ENCODE measurements at regions not wholly inside any gene's neighbourhood (a gene's known extent, or its start where the extent isn't known, plus 50 kb on each side); places are given as distances from the start of the nearest gene placed in this dataset.

DNA sequence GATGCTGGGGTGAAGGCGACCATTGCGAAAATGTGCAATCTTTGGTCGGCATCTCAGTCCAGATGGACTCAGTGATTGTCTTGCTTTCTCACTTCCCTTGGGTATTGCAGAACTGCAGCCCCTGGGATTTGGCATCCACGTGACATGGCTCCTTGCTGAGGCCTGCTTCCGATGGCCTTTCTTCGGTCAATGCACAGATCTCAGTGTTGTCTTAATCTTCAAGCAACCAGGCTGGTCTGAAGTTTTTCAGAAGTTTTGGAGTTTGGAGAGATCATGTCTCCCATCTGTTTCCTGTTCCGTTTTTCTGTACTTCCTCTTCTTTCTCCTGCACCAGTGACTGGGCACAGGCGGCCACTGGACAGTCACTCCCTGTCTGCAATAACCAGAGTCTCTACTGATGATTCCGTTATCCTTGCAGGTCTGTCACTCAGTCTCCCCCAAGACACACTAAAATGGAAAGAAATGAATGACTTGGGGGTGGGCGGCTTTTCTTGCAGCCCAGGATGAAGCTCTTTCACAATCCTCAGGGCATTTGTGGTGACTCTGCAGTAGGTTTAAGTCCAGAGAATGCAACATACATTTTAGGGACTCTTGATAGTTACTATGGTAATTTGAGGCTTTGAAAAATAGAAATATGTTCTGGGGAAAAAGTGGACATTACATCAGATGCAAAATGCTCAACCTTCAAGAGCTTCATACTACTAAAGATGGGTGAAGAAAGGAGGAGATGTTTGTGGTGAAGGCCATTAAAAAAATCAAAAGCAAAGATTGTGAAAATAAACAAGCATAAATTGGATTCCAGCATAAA, 106.3 kb upstream of the ZFHX3 start:
- intact Hi-C loops (cut with micrococcal nuclease; ENCODE audit: unreplicated experiment) (no loop called here), in situ Hi-C loops (cut with HindIII; ENCODE audit: low pct_unique_long_range_greater_than_20kb, low sequenced_read_pairs) (no loop called here)
- no peak for ATAC-seq
- no peaks in the 10 kb centered on the region for H3K27me3 ChIP-seq (ENCODE audit: control insufficient read depth, insufficient read depth, low read length)
- no peaks in the 10 kb centered on the region for H3K4me1 ChIP-seq (ENCODE audit: control insufficient read depth, insufficient read depth, low read length)
- no peak overlapping the region for H3K27ac ChIP-seq (ENCODE audit: low read length)
- TF ChIP-seq, protein P1, sequence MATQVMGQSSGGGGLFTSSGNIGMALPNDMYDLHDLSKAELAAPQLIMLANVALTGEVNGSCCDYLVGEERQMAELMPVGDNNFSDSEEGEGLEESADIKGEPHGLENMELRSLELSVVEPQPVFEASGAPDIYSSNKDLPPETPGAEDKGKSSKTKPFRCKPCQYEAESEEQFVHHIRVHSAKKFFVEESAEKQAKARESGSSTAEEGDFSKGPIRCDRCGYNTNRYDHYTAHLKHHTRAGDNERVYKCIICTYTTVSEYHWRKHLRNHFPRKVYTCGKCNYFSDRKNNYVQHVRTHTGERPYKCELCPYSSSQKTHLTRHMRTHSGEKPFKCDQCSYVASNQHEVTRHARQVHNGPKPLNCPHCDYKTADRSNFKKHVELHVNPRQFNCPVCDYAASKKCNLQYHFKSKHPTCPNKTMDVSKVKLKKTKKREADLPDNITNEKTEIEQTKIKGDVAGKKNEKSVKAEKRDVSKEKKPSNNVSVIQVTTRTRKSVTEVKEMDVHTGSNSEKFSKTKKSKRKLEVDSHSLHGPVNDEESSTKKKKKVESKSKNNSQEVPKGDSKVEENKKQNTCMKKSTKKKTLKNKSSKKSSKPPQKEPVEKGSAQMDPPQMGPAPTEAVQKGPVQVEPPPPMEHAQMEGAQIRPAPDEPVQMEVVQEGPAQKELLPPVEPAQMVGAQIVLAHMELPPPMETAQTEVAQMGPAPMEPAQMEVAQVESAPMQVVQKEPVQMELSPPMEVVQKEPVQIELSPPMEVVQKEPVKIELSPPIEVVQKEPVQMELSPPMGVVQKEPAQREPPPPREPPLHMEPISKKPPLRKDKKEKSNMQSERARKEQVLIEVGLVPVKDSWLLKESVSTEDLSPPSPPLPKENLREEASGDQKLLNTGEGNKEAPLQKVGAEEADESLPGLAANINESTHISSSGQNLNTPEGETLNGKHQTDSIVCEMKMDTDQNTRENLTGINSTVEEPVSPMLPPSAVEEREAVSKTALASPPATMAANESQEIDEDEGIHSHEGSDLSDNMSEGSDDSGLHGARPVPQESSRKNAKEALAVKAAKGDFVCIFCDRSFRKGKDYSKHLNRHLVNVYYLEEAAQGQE (IDR thresholded peaks at IDR 0.05; ENCODE audit: insufficient read depth in 1 of 2, low read depth in 2 of 2, low read length in 1 of 2) = no peak
- TF ChIP-seq TCF7L2 (IDR thresholded peaks at IDR 0.05; ENCODE audit: low read depth, low read length) (no peak), POLR2AphosphoS5 (IDR thresholded peaks at IDR 0.05; ENCODE audit: low read depth, low read length) (no peak), CTCF (IDR thresholded peaks at IDR 0.05) (no peak), SIN3A (IDR thresholded peaks at IDR 0.05; ENCODE audit: borderline replicate concordance, insufficient read depth, low read depth, low read length) (no peak)
- no peaks in the 10 kb centered on the region for H3K9me3 ChIP-seq (ENCODE audit: control insufficient read depth, insufficient read depth, low read depth, low read length)
- CTCF ChIA-PET = no interaction called here
- POLR2A ChIA-PET = no interaction called here
- H3K36me3 ChIP-seq (ENCODE audit: control insufficient read depth, insufficient read depth, low read length) = no peaks in the 10 kb centered on the region
- BruUV-seq (replicated peaks) = no TSS peak
- no peak for DNase-seq (ENCODE audit: low read depth, low spot score)
- H3K4me3 ChIP-seq (ENCODE audit: low read depth in 2 of 2, low read length in 2 of 2) = no peak overlapping the region

- POLR2A ChIA-PET = no interaction called here
- no peak overlapping the region for H3K4me3 ChIP-seq (ENCODE audit: low read depth in 2 of 2, low read length in 2 of 2)
- H3K27me3 ChIP-seq (ENCODE audit: control insufficient read depth, insufficient read depth, low read length) = no peaks in the 10 kb centered on the region
- no peak overlapping the region for H3K27ac ChIP-seq (ENCODE audit: low read length)
- no peak for TF ChIP-seq POLR2AphosphoS5 (IDR thresholded peaks at IDR 0.05; ENCODE audit: low read depth, low read length)
- no peak for TF ChIP-seq SIN3A (IDR thresholded peaks at IDR 0.05; ENCODE audit: borderline replicate concordance, insufficient read depth, low read depth, low read length)
- no peak for TF ChIP-seq CTCF (IDR thresholded peaks at IDR 0.05)
- TF ChIP-seq, protein P1 (IDR thresholded peaks at IDR 0.05; ENCODE audit: insufficient read depth in 1 of 2, low read depth in 2 of 2, low read length in 1 of 2) = no peak
- TF ChIP-seq TCF7L2 (IDR thresholded peaks at IDR 0.05; ENCODE audit: low read depth, low read length) = no peak
- intact Hi-C loops (cut with micrococcal nuclease; ENCODE audit: unreplicated experiment) = no loop called here
- no peak for ATAC-seq
- H3K36me3 ChIP-seq (ENCODE audit: control insufficient read depth, insufficient read depth, low read length) = no peaks in the 10 kb centered on the region
- no peaks in the 10 kb centered on the region for H3K4me1 ChIP-seq (ENCODE audit: control insufficient read depth, insufficient read depth, low read length)
- BruUV-seq (replicated peaks) = no TSS peak
- H3K9me3 ChIP-seq (ENCODE audit: control insufficient read depth, insufficient read depth, low read depth, low read length) = no peaks in the 10 kb centered on the region
- DNase-seq (ENCODE audit: low read depth, low spot score) = no peak
- CTCF ChIA-PET = interaction anchor here (0.7 kb wide), 1 partner anchor 429 kb away, joined by 13 read pairs; no protein-coding TSS in a partner anchor
- in situ Hi-C loops (cut with HindIII; ENCODE audit: low pct_unique_long_range_greater_than_20kb, low sequenced_read_pairs) = no loop called here
Measured at GRCh38 chr16:73152386-73153125, 104.6 kb upstream of the ZFHX3 start.

Measured in Panc1 (cell line).